ENCODE measurements at regions not wholly inside any gene's neighbourhood (a gene's known extent, or its start where the extent isn't known, plus 50 kb on each side); places are given as distances from the start of the nearest gene placed in this dataset.

DNA sequence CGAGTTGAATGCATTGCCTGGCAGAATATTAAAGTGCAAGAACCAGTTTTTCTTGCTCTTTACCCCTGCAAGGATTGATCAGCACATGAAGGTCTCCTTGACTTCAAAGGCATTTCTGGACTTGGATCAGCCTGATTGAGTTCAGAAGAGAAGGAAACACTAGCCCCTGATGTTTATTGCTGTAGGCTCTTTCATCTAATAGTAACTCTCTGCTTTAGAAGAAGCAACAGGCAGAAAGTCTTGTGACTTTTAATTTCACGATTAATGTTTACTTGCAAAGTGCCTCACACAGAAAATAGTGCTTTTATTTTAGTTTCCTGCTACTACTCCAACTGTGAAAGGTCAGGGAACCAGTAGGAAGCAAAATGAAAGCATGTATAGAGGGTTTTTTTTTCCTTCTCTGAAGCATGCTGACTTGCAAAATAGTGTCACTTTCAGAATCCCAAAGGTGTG is 69.1 kb downstream of the PCDH7 start (continued):
- TF ChIP-seq, protein P1, sequence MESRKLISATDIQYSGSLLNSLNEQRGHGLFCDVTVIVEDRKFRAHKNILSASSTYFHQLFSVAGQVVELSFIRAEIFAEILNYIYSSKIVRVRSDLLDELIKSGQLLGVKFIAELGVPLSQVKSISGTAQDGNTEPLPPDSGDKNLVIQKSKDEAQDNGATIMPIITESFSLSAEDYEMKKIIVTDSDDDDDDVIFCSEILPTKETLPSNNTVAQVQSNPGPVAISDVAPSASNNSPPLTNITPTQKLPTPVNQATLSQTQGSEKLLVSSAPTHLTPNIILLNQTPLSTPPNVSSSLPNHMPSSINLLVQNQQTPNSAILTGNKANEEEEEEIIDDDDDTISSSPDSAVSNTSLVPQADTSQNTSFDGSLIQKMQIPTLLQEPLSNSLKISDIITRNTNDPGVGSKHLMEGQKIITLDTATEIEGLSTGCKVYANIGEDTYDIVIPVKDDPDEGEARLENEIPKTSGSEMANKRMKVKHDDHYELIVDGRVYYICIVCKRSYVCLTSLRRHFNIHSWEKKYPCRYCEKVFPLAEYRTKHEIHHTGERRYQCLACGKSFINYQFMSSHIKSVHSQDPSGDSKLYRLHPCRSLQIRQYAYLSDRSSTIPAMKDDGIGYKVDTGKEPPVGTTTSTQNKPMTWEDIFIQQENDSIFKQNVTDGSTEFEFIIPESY (IDR thresholded peaks at IDR 0.05; ENCODE audit: extremely low read depth, insufficient replicate concordance, low read length), result no peak
- TF ChIP-seq, protein P2, sequence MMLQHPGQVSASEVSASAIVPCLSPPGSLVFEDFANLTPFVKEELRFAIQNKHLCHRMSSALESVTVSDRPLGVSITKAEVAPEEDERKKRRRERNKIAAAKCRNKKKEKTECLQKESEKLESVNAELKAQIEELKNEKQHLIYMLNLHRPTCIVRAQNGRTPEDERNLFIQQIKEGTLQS (IDR thresholded peaks at IDR 0.05), result peak; percentile 58; the same call in 1 of the 2 replicates
- TF ChIP-seq CEBPB (IDR thresholded peaks at IDR 0.05; ENCODE audit: low read depth) (peak; percentile 75), EZH2phosphoT487 (IDR thresholded peaks at IDR 0.05; ENCODE audit: borderline replicate concordance) (no peak), CBX3 (IDR thresholded peaks at IDR 0.05; ENCODE audit: low read depth) (peak; percentile 48; the same call in 1 of the 2 replicates), ZFX (IDR thresholded peaks at IDR 0.05) (no peak), TCF7L2 (IDR thresholded peaks at IDR 0.05; ENCODE audit: borderline replicate concordance, extremely low read depth, insufficient read depth, insufficient read length) (peak; percentile 99), JUND (IDR thresholded peaks at IDR 0.05) (peak; percentile 90), POLR2AphosphoS5 (IDR thresholded peaks at IDR 0.05; ENCODE audit: low read depth, low read length) (peak; percentile 75), ELF1 (IDR thresholded peaks at IDR 0.05; ENCODE audit: borderline replicate concordance, low read depth) (no peak)
- TF ChIP-seq, protein P3, sequence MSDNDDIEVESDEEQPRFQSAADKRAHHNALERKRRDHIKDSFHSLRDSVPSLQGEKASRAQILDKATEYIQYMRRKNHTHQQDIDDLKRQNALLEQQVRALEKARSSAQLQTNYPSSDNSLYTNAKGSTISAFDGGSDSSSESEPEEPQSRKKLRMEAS (IDR thresholded peaks at IDR 0.05), result peak; percentile 40; the same call in 1 of the 2 replicates

DNA sequence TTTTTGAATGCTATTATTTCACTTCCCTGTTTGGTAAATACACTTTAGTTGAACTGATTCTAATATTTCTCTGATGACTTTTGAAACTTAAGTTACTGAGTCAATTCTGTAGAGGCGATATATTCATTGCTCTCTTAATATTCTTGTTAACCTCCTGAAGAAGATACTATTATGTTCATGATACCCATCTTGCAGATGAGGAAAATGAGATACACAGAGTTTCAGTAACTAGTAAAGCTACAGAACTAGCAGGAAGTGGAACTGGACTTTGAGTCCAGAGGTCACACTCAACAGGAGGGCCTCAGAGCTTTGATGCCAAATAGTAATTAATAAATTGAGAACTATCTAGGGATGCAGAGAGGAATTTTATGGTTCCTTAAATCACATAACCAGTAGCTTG is 70.0 kb downstream of the PCDH7 start:
- H3K4me3 ChIP-seq (replicated peaks in 1 of 2; ENCODE audit: low read depth in 1 of 2, low read length in 2 of 2), result 0 out of 4 replicates have a peak overlapping the region, but pooled peaks of 1 of the 2 experiments have one; percentile 11
- intact Hi-C loops (cut with micrococcal nuclease), result no loop called here
- H3K9me3 ChIP-seq (ENCODE audit: control insufficient read depth in 1 of 2, insufficient read depth in 1 of 2, low read depth in 1 of 2, low read length in 2 of 2), result no peaks in the 10 kb centered on the region
- peak overlapping the region; percentile 100 for H3K27ac ChIP-seq (ENCODE audit: low read depth, low read length)
- BruUV-seq (replicated peaks), result no TSS peak
- CTCF ChIA-PET, result no interaction called here
- RAD21 ChIA-PET (ENCODE audit: low non-redundant PET in 1 of 2, low total read pairs in 2 of 2, uncharacterized antibody in 2 of 2, unreplicated experiment in 2 of 2), result no interaction called here
- H3K9ac ChIP-seq (ENCODE audit: low read length), result peak overlapping the region; percentile 70
- H3K27me3 ChIP-seq (ENCODE audit: insufficient read depth, low read length), result no peaks in the 10 kb centered on the region
- POLR2A ChIA-PET, result interaction anchor here (0.7 to 1.5 kb wide), 6 partner anchors 18 to 36 kb away, joined by 3 to 6 read pairs (median 4); no protein-coding TSS in a partner anchor
- peaks cover 78 to 100% of the 10 kb centered on the region in 2 experiments for H3K4me1 ChIP-seq (ENCODE audit: control insufficient read depth in 1 of 2, insufficient read depth in 2 of 2, low read length in 2 of 2)
- H3K36me3 ChIP-seq (ENCODE audit: control insufficient read depth in 1 of 2, insufficient read depth in 2 of 2, low read length in 2 of 2), result no peaks in the 10 kb centered on the region
- H3K4me2 ChIP-seq (ENCODE audit: low read length), result peak overlapping the region; percentile 63
- no peak overlapping the region for H2AFZ ChIP-seq (ENCODE audit: low read depth, low read length, poor library complexity, severe bottlenecking)
- H3K79me2 ChIP-seq (ENCODE audit: insufficient read depth, low read length), result peaks cover 42% of the 10 kb centered on the region
- no peaks in the 10 kb centered on the region for H3K9me2 ChIP-seq (ENCODE audit: insufficient read depth)
- ATAC-seq (no peak), DNase-seq (ENCODE audit: low read depth, low spot score) (no peak)
- no peaks in the 10 kb centered on the region for H4K20me1 ChIP-seq (ENCODE audit: insufficient read depth)
- no peak for TF ChIP-seq SRF (IDR thresholded peaks at IDR 0.05; ENCODE audit: low read depth)
- no peak for TF ChIP-seq ELF1 (IDR thresholded peaks at IDR 0.05; ENCODE audit: borderline replicate concordance, low read depth)
- no peak for TF ChIP-seq YY1 (IDR thresholded peaks at IDR 0.05; ENCODE audit: extremely low read depth, insufficient replicate concordance, low read depth, low read length)
- TF ChIP-seq ZFX (IDR thresholded peaks at IDR 0.05), result no peak
- no peak for TF ChIP-seq CEBPB (IDR thresholded peaks at IDR 0.05; ENCODE audit: low read depth)
- TF ChIP-seq, protein P4, sequence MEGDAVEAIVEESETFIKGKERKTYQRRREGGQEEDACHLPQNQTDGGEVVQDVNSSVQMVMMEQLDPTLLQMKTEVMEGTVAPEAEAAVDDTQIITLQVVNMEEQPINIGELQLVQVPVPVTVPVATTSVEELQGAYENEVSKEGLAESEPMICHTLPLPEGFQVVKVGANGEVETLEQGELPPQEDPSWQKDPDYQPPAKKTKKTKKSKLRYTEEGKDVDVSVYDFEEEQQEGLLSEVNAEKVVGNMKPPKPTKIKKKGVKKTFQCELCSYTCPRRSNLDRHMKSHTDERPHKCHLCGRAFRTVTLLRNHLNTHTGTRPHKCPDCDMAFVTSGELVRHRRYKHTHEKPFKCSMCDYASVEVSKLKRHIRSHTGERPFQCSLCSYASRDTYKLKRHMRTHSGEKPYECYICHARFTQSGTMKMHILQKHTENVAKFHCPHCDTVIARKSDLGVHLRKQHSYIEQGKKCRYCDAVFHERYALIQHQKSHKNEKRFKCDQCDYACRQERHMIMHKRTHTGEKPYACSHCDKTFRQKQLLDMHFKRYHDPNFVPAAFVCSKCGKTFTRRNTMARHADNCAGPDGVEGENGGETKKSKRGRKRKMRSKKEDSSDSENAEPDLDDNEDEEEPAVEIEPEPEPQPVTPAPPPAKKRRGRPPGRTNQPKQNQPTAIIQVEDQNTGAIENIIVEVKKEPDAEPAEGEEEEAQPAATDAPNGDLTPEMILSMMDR (IDR thresholded peaks at IDR 0.05 in 2 of 3, conservative IDR thresholded peaks at IDR 0.05 in 1 of 3; ENCODE audit: borderline replicate concordance in 1 of 3, insufficient read depth in 1 of 3, low read depth in 2 of 3, low read length in 2 of 3), result no peak
- TF ChIP-seq, protein P1 (IDR thresholded peaks at IDR 0.05; ENCODE audit: extremely low read depth, insufficient replicate concordance, low read length), result no peak
- no peak for TF ChIP-seq JUND (IDR thresholded peaks at IDR 0.05)
- TF ChIP-seq EZH2phosphoT487 (IDR thresholded peaks at IDR 0.05; ENCODE audit: borderline replicate concordance), result no peak
- 0 out of 2 replicates have a peak, but pooled peaks have one; percentile 29 for TF ChIP-seq CBX3 (IDR thresholded peaks at IDR 0.05; ENCODE audit: low read depth)
- no peak for TF ChIP-seq EZH2 (IDR thresholded peaks at IDR 0.05)
- TF ChIP-seq SP1 (IDR thresholded peaks at IDR 0.05; ENCODE audit: low read depth), result peak; percentile 32; the same call in 1 of the 2 replicates
- TF ChIP-seq EGR1 (IDR thresholded peaks at IDR 0.05; ENCODE audit: low read depth), result no peak
- no peak for TF ChIP-seq ZNF274 (IDR thresholded peaks at IDR 0.05; ENCODE audit: low read depth, low read length)

Measured in HCT116 (cell line).